Pancreas (tissue), 10 donors: ENCODE measurements at regions not wholly inside any gene's neighbourhood (a gene's known extent, or its start where the extent isn't known, plus 50 kb on each side); places are given as distances from the start of the nearest gene placed in this dataset.

Experiments
- ATAC-seq, 4 donors: fragments of 200-7000 bp; cut with Tn5 transposase; one replicate each; pipeline versions ENCODE4 v1.8.0 to v1.9.1; 2020; ENCODE audit warnings: mild to moderate bottlenecking in 4 of 4, moderate library complexity in 4 of 4
- DNase-seq, 6 donors: peaks; one replicate each; pipeline ENCODE4 v3.0.0-alpha.2; 2020
- FAIRE-seq: peaks from 2 replicates; lab custom pipeline; 2012; peaks lifted over from hg19 to GRCh38; lab: Jason Lieb, UNC
- H3K27ac ChIP-seq, 4 donors: fragments of 200-600 bp; sonication (generic); 1 replicate in 3 of 4; 2 replicates in 1 of 4; pipeline versions ENCODE4 v1.5.0 to v1.8.0; 2020
- H3K27me3 ChIP-seq, 4 donors: fragments of 200-600 bp; one replicate each; pipeline ENCODE4 v1.8.0; 2021
- H3K36me3 ChIP-seq, 3 donors: fragments of 200-600 bp; sonication (generic) in 1 of 3; one replicate each; pipeline versions ENCODE4 v1.5.0 to v1.8.0; 2020 to 2021
- H3K4me1 ChIP-seq, 3 donors: fragments of 200-600 bp; one replicate each; pipeline ENCODE4 v1.8.0; 2021
- H3K4me3 ChIP-seq, 4 donors: fragments of 200-600 bp; sonication (generic) in 2 of 4; one replicate each; pipeline versions ENCODE4 v1.5.0 to v1.8.0; 2020 to 2021
- H3K9me3 ChIP-seq, 4 donors: fragments of 200-600 bp; one replicate each; pipeline ENCODE4 v1.8.0; 2021
- WGBS, 2 donors: extraction: QIAGEN DNeasy Blood & Tissue Kit; methylation state at CpG; one replicate each; pipeline ENCODE4 v1.1.7; 2013; 5-methylcytosine and 5-hydroxymethylcytosine counted together
- intact Hi-C, 3 donors: fragments of 100-400 bp; cut with DNase I; formaldehyde crosslinking; loops; one replicate each; pipeline versions ENCODE4 v1.11.1 to v1.14.2; 2022
- TF ChIP-seq, protein P1 (sequence below), 4 donors: fragments of 200-600 bp; sonication (generic) in 3 of 4; IDR thresholded peaks; one replicate each; pipeline versions ENCODE4 v1.5.0 to v1.8.0; 2021; ENCODE audit warnings: antibody characterized with exemption in 4 of 4
- donor health status: healthy with polysubstance abuse.
- donor health status: DM: no; HTN: no; CAD: no; lungs with moderate emphysema.
- donor health status: DM: no; HTN: no; CAD: no.
- donor health status: control.
- donor health status: control.
- donor health status: Bipolar disorder and iron deficiency.
- donor health status: DM: yes; HTN: yes; CAD: no.
- donor health status: DM: no; HTN: no; CAD: no.
- donor health status: DM: no; HTN: no; CAD: no.
- donor health status: DM: yes; HTN: yes; CAD: no.

DNA sequence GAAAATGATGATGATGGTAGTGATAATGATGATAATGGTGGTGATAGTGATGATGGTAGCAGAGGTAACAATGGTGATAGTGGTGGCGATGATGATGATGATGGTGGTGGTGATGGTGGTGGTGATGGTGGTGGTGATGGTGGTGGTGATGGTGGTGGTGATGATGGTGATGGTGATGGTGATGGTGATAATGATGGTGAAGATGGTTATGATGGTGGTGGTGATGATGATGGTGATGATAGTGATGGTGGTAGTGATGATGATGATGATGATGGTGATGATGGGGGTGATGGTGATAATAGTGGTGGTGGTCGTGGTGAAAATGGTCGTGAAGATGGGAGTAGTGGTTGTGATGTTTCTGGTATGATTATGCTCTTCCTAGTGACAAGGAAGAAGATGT is 581.8 kb downstream of the HS3ST4 start:
- no peak overlapping the region for H3K4me3 ChIP-seq
- intact Hi-C loops = no loop called here
- DNase-seq (no peak), FAIRE-seq (no peak), ATAC-seq (no peak)
- no peaks in the 10 kb centered on the region for H3K36me3 ChIP-seq
- peaks cover 0 to 4% (median 0%) of the 10 kb centered on the region in 4 donors for H3K27me3 ChIP-seq
- no peaks in the 10 kb centered on the region for H3K4me1 ChIP-seq
- TF ChIP-seq, protein P1, sequence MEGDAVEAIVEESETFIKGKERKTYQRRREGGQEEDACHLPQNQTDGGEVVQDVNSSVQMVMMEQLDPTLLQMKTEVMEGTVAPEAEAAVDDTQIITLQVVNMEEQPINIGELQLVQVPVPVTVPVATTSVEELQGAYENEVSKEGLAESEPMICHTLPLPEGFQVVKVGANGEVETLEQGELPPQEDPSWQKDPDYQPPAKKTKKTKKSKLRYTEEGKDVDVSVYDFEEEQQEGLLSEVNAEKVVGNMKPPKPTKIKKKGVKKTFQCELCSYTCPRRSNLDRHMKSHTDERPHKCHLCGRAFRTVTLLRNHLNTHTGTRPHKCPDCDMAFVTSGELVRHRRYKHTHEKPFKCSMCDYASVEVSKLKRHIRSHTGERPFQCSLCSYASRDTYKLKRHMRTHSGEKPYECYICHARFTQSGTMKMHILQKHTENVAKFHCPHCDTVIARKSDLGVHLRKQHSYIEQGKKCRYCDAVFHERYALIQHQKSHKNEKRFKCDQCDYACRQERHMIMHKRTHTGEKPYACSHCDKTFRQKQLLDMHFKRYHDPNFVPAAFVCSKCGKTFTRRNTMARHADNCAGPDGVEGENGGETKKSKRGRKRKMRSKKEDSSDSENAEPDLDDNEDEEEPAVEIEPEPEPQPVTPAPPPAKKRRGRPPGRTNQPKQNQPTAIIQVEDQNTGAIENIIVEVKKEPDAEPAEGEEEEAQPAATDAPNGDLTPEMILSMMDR (IDR thresholded peaks at IDR 0.05) = no peak
- H3K27ac ChIP-seq = no peak overlapping the region
- H3K9me3 ChIP-seq = no peaks in the 10 kb centered on the region
- 25 to 44% methylated on average over 3 of the region's 3 CpGs for WGBS, 2 donors

DNA sequence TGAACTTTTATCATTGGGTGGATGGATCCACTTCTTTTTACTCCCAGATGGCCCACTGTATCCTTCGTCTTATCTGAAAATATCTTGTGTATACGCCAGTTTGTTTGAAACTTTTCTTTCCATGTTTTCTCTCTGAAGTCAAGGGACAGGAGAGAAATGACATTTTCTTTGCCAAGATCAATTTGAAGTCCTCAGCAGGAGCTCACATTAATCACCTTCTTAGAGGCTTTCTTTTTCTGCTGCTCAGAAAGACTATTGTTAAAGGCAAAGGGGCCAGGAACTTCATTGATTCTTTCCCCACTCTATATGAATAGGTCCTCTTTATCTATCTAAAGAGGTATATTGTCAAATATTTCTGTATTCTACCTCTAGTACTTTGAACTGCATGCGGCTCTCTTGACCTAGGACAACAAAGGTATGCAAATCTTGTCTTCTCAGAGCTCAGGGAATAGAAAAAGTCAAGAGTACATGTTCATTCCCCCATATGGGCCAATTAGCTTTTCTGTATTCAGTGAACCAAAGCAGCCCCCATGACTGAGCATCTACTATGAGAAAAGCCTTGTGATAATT is 583.3 kb downstream of the HS3ST4 start:
- TF ChIP-seq, protein P1 (IDR thresholded peaks at IDR 0.05) = no peak
- no peak overlapping the region for H3K4me3 ChIP-seq
- H3K4me1 ChIP-seq = no peaks in the 10 kb centered on the region
- no peak for ATAC-seq
- no peaks in the 10 kb centered on the region for H3K36me3 ChIP-seq
- 6 to 14% methylated on average over 3 of the region's 3 CpGs for WGBS, 2 donors
- peaks cover 0 to 4% (median 0%) of the 10 kb centered on the region in 4 donors for H3K27me3 ChIP-seq
- intact Hi-C loops = no loop called here
- DNase-seq = no peak
- no peak overlapping the region for H3K27ac ChIP-seq
- no peak for FAIRE-seq
- no peaks in the 10 kb centered on the region for H3K9me3 ChIP-seq

DNA sequence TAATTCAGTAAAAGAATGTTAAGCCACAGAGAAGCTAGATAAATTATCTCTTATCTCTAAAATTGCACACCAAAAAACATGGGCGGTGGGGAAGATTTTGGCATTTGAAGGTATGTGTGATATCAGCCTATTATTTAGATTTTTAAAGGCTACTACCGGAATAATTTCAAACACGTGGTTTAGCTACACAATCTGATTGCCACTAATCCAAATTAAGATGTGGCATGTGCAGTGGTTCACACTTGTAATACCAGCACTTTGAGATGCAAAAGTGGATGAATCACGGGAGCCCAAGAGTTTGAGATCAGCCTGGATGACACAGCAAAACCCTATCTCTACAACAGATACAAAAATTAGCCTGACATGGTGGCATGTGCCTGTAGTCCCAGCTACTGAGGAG is 584.5 kb downstream of the HS3ST4 start:
- H3K9me3 ChIP-seq = no peaks in the 10 kb centered on the region
- TF ChIP-seq, protein P1 (IDR thresholded peaks at IDR 0.05) = no peak
- no peak for ATAC-seq
- intact Hi-C loops = no loop called here
- H3K27me3 ChIP-seq = peaks cover 0 to 4% (median 0%) of the 10 kb centered on the region in 4 donors
- no peak for FAIRE-seq
- H3K27ac ChIP-seq = no peak overlapping the region
- 63 to 70% methylated on average over 4 of the region's 4 CpGs for WGBS, 2 donors
- no peak for DNase-seq
- H3K4me3 ChIP-seq = no peak overlapping the region
- H3K36me3 ChIP-seq = no peaks in the 10 kb centered on the region
- H3K4me1 ChIP-seq = no peaks in the 10 kb centered on the region

DNA sequence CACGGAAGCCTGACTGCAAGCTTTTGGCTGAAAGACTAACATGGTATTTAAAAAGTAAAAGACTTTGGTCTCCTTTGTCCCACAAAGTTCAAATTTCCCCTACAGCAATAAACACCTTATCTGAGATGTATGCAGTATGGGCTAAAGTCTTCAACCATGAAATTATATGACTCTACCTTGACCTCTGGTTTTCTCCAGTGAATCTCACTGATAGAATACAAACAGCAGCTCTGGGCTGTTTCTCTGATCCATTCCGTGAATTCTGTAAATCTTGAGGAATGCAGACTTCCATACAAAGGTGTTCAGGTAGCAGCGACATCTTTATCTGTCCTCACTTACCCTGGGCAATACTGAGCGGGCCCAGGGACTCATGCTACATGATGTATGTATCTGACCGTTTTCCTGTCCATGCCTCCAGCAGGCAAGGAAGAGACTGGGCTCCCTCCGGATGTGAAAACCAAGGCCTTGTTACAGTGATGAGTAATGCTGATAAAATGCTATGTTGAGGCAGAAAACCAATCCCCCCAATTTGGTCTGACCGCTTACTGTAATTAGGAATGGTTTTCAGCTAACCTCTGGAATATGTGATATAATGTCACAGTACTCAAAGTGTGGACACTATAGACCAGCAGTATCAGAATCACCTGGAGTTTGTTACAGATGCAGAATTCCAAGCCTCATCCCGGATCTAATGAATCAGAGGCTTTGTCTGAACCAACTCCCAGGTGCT is 589.8 kb downstream of the HS3ST4 start:
- Histone ChIP-seq H3K27me3 (no peaks in the 10 kb centered on the region), H3K36me3 (no peaks in the 10 kb centered on the region), H3K27ac (no peak overlapping the region), H3K4me1 (no peaks in the 10 kb centered on the region), H3K4me3 (no peak overlapping the region), H3K9me3 (no peaks in the 10 kb centered on the region)
- no peak for FAIRE-seq
- intact Hi-C loops = no loop called here
- no peak for ATAC-seq
- TF ChIP-seq, protein P1 (IDR thresholded peaks at IDR 0.05) = no peak
- 57 to 70% methylated on average over 8 of the region's 8 CpGs for WGBS, 2 donors
- no peak for DNase-seq
